ENCODE measurements at regions not wholly inside any gene's neighbourhood (a gene's known extent, or its start where the extent isn't known, plus 50 kb on each side); places are given as distances from the start of the nearest gene placed in this dataset.

- ATAC-seq (no peak), DNase-seq (ENCODE audit: low read depth, low spot score) (no peak)
- intact Hi-C loops (cut with micrococcal nuclease; ENCODE audit: unreplicated experiment): no loop called here
- H3K4me3 ChIP-seq (ENCODE audit: low read depth in 2 of 2, low read length in 2 of 2): no peak overlapping the region
- H3K36me3 ChIP-seq (ENCODE audit: control insufficient read depth, insufficient read depth, low read length): no peaks in the 10 kb centered on the region
- no peaks in the 10 kb centered on the region for H3K9me3 ChIP-seq (ENCODE audit: control insufficient read depth, insufficient read depth, low read depth, low read length)
- TF ChIP-seq, protein P1, sequence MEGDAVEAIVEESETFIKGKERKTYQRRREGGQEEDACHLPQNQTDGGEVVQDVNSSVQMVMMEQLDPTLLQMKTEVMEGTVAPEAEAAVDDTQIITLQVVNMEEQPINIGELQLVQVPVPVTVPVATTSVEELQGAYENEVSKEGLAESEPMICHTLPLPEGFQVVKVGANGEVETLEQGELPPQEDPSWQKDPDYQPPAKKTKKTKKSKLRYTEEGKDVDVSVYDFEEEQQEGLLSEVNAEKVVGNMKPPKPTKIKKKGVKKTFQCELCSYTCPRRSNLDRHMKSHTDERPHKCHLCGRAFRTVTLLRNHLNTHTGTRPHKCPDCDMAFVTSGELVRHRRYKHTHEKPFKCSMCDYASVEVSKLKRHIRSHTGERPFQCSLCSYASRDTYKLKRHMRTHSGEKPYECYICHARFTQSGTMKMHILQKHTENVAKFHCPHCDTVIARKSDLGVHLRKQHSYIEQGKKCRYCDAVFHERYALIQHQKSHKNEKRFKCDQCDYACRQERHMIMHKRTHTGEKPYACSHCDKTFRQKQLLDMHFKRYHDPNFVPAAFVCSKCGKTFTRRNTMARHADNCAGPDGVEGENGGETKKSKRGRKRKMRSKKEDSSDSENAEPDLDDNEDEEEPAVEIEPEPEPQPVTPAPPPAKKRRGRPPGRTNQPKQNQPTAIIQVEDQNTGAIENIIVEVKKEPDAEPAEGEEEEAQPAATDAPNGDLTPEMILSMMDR (IDR thresholded peaks at IDR 0.05): no peak
- TF ChIP-seq REST (IDR thresholded peaks at IDR 0.05; ENCODE audit: insufficient read depth in 1 of 2, low read depth in 2 of 2, low read length in 1 of 2) (no peak), SIN3A (IDR thresholded peaks at IDR 0.05; ENCODE audit: borderline replicate concordance, insufficient read depth, low read depth, low read length) (no peak), TCF7L2 (IDR thresholded peaks at IDR 0.05; ENCODE audit: low read depth, low read length) (no peak), POLR2AphosphoS5 (IDR thresholded peaks at IDR 0.05; ENCODE audit: low read depth, low read length) (no peak)
- BruUV-seq (replicated peaks): no TSS peak
- ChIA-PET POLR2A (no interaction called here), CTCF (no interaction called here)
- no peaks in the 10 kb centered on the region for H3K4me1 ChIP-seq (ENCODE audit: control insufficient read depth, insufficient read depth, low read length)
- no peaks in the 10 kb centered on the region for H3K27me3 ChIP-seq (ENCODE audit: control insufficient read depth, insufficient read depth, low read length)
- H3K27ac ChIP-seq (ENCODE audit: low read length): no peak overlapping the region
- in situ Hi-C loops (cut with HindIII; ENCODE audit: low pct_unique_long_range_greater_than_20kb, low sequenced_read_pairs): no loop called here
Measured at GRCh38 chr2:208945719-208946256, 478.1 kb upstream of the MAP2 start.

GRCh38 chr2:208948073-208948472, 475.8 kb upstream of the MAP2 start:
- no peak for ATAC-seq
- no peak overlapping the region for H3K27ac ChIP-seq (ENCODE audit: low read length)
- no TSS peak for BruUV-seq (replicated peaks)
- intact Hi-C loops (cut with micrococcal nuclease; ENCODE audit: unreplicated experiment) (no loop called here), in situ Hi-C loops (cut with HindIII; ENCODE audit: low pct_unique_long_range_greater_than_20kb, low sequenced_read_pairs) (no loop called here)
- no peaks in the 10 kb centered on the region for H3K4me1 ChIP-seq (ENCODE audit: control insufficient read depth, insufficient read depth, low read length)
- POLR2A ChIA-PET: no interaction called here
- CTCF ChIA-PET: no interaction called here
- no peak overlapping the region for H3K4me3 ChIP-seq (ENCODE audit: low read depth in 2 of 2, low read length in 2 of 2)
- H3K36me3 ChIP-seq (ENCODE audit: control insufficient read depth, insufficient read depth, low read length): no peaks in the 10 kb centered on the region
- H3K9me3 ChIP-seq (ENCODE audit: control insufficient read depth, insufficient read depth, low read depth, low read length): no peaks in the 10 kb centered on the region
- no peak for DNase-seq (ENCODE audit: low read depth, low spot score)
- no peak for TF ChIP-seq POLR2AphosphoS5 (IDR thresholded peaks at IDR 0.05; ENCODE audit: low read depth, low read length)
- TF ChIP-seq SIN3A (IDR thresholded peaks at IDR 0.05; ENCODE audit: borderline replicate concordance, insufficient read depth, low read depth, low read length): no peak
- no peak for TF ChIP-seq TCF7L2 (IDR thresholded peaks at IDR 0.05; ENCODE audit: low read depth, low read length)
- TF ChIP-seq REST (IDR thresholded peaks at IDR 0.05; ENCODE audit: insufficient read depth in 1 of 2, low read depth in 2 of 2, low read length in 1 of 2): no peak
- TF ChIP-seq, protein P1 (IDR thresholded peaks at IDR 0.05): no peak
- no peaks in the 10 kb centered on the region for H3K27me3 ChIP-seq (ENCODE audit: control insufficient read depth, insufficient read depth, low read length)
